Calu3 (cell line): ENCODE measurements at regions not wholly inside any gene's neighbourhood (a gene's known extent, or its start where the extent isn't known, plus 50 kb on each side); places are given as distances from the start of the nearest gene placed in this dataset.
A peak's percentile ranks its signal among the peaks of the same experiment; 100 is the strongest.

Source experiments
- BruUV-seq: library from RNA; stranded (reverse); fragments of 400-500 nt; replicated peaks from 2 replicates; lab custom pipeline; 2021; lab: Mats Ljungman, UMichigan
- CTCF ChIA-PET: fragments of 300-600 bp; sonication (Branson Sonifier 250); formaldehyde crosslinking; loops from one replicate; lab custom pipeline; 2022; ENCODE audit warnings: antibody characterized with exemption; lab: Charles Lee
- DNase-seq: peaks from one replicate; pipeline ENCODE4 v3.0.0; 2022
- H3K27ac Mint-ChIP-seq: one replicate; pipeline ENCODE4 v1.8.0; 2022; ENCODE audit warnings: mixed read lengths; ENCODE audit not compliant: unreplicated experiment
- H3K27me3 Mint-ChIP-seq: one replicate; pipeline ENCODE4 v1.8.0; 2022; ENCODE audit warnings: mixed read lengths; ENCODE audit not compliant: unreplicated experiment
- H3K36me3 Mint-ChIP-seq: one replicate; pipeline ENCODE4 v1.8.0; 2022; ENCODE audit warnings: mild to moderate bottlenecking, moderate library complexity, mixed read lengths; ENCODE audit not compliant: insufficient read depth, unreplicated experiment
- H3K4me1 Mint-ChIP-seq: one replicate; pipeline ENCODE4 v1.8.0; 2022; ENCODE audit warnings: mild to moderate bottlenecking, low read depth, mixed read lengths; ENCODE audit not compliant: unreplicated experiment
- H3K4me3 Mint-ChIP-seq: one replicate; pipeline ENCODE4 v1.8.0; 2022; ENCODE audit warnings: mild to moderate bottlenecking, low read depth, moderate library complexity, mixed read lengths; ENCODE audit not compliant: unreplicated experiment
- H3K9me3 Mint-ChIP-seq: one replicate; pipeline ENCODE4 v1.8.0; 2022; ENCODE audit warnings: low read depth, mixed read lengths; ENCODE audit not compliant: unreplicated experiment
- intact Hi-C: fragments of 100-400 bp; cut with micrococcal nuclease; formaldehyde crosslinking; loops from one replicate; pipeline ENCODE4 v1.10.0; 2022; ENCODE audit not compliant: unreplicated experiment
- TF ChIP-seq, protein P1 (sequence below): fragments of 200-600 bp; IDR thresholded peaks from one replicate; pipeline ENCODE4 v1.8.0; 2022; ENCODE audit warnings: antibody characterized with exemption; ENCODE audit not compliant: unreplicated experiment

DNA sequence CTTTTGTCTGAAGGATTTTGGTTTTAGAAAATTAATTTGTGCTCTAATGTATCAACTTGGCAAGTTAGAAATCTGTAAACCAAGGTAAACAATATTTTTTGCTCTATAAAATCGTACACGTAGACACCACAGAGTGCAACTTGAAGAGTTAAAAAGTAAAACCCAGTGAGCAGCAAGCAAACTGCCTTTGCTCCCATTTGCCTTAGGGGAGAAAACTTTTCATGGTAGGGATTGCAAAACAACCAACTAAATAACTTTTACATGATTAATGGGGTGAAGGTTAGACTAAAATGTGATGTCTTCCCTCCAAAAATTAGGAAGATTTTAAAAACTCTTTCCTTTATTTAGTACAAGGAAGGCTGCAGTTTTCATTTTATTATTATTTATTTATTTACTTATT lies 224.2 kb upstream of the LYZL1 start:
- DNase-seq = no peak
- Mint-ChIP-seq H3K27ac (no peak overlapping the region), H3K9me3 (no peaks in the 10 kb centered on the region), H3K36me3 (no peaks in the 10 kb centered on the region), H3K4me1 (peaks cover 16% of the 10 kb centered on the region), H3K4me3 (no peak overlapping the region), H3K27me3 (no peaks in the 10 kb centered on the region)
- BruUV-seq = no TSS peak
- TF ChIP-seq, protein P1, sequence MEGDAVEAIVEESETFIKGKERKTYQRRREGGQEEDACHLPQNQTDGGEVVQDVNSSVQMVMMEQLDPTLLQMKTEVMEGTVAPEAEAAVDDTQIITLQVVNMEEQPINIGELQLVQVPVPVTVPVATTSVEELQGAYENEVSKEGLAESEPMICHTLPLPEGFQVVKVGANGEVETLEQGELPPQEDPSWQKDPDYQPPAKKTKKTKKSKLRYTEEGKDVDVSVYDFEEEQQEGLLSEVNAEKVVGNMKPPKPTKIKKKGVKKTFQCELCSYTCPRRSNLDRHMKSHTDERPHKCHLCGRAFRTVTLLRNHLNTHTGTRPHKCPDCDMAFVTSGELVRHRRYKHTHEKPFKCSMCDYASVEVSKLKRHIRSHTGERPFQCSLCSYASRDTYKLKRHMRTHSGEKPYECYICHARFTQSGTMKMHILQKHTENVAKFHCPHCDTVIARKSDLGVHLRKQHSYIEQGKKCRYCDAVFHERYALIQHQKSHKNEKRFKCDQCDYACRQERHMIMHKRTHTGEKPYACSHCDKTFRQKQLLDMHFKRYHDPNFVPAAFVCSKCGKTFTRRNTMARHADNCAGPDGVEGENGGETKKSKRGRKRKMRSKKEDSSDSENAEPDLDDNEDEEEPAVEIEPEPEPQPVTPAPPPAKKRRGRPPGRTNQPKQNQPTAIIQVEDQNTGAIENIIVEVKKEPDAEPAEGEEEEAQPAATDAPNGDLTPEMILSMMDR = no peak
- intact Hi-C loops = no loop called here
- CTCF ChIA-PET = no interaction called here

DNA sequence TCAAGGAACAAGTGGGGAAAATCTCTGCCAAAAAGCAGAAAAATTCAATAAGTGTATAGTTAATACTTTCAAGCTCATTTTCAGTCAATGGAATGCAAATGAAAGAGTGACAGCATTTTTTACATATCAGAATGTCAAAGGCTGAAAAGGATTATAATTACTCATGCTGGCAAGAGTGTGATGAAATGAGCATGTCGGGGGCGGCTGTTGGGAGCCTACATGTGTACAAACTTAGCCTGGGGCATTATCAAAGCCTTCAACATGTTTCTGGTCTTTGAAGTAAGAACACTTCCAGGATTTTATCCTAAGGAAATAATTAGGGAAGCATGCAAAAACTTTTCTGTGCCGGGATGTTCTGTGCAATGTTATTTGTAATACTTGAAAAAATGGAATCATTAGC lies 221.7 kb upstream of the LYZL1 start:
- H3K36me3 Mint-ChIP-seq = no peaks in the 10 kb centered on the region
- H3K27me3 Mint-ChIP-seq = no peaks in the 10 kb centered on the region
- CTCF ChIA-PET = no interaction called here
- peak; percentile 2 for DNase-seq
- no peak overlapping the region for H3K4me3 Mint-ChIP-seq
- no TSS peak for BruUV-seq
- intact Hi-C loops = no loop called here
- no peak overlapping the region for H3K27ac Mint-ChIP-seq
- TF ChIP-seq, protein P1 = no peak
- H3K9me3 Mint-ChIP-seq = no peaks in the 10 kb centered on the region
- peaks cover 18% of the 10 kb centered on the region for H3K4me1 Mint-ChIP-seq

DNA sequence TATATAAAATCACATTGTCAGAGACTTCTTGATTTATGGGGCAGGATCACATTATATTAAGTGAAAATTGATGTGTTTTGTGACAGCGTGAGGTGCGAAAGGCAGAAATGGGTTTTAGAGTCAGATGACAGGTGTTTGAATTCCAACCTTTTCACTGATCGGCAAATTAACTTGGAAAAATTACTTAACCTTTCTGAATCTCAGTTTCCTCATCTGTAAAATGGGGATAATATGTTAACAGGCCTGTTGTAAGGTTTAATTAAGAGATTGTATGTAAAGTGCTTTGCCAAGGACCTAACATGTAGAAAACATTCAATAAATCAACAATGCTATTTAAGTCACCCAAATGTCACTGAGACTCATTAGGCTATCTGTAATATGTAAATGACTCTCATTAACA lies 221.2 kb upstream of the LYZL1 start:
- no peak for DNase-seq

DNA sequence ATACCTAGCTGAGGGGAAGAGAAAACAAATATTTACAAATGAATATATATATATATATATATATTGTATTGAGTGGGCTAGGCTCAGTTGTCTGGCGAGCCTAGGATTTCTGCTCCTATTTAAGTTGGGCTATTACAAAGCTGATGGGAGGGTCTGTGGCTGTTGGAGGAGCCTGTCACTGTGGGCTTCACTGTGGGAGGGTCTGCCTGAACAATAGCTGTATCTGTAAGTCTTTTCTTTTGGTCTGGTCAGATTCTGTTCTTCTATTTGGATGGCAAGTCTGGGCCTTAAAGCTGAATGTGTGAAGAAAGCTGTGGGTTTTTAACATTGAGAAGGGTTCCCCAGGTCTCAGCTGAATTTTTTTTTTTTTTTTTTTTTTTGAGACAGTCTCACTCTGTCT lies 220.6 kb upstream of the LYZL1 start:
- TF ChIP-seq, protein P1 = no peak
- CTCF ChIA-PET = no interaction called here
- intact Hi-C loops = no loop called here
- no peak overlapping the region for H3K27ac Mint-ChIP-seq
- H3K36me3 Mint-ChIP-seq = no peaks in the 10 kb centered on the region
- no peaks in the 10 kb centered on the region for H3K9me3 Mint-ChIP-seq
- H3K4me3 Mint-ChIP-seq = no peak overlapping the region
- no peak for DNase-seq
- no TSS peak for BruUV-seq
- peaks cover 18% of the 10 kb centered on the region for H3K4me1 Mint-ChIP-seq
- H3K27me3 Mint-ChIP-seq = no peaks in the 10 kb centered on the region

More for the DNA sequence above, 221.2 kb upstream of the LYZL1 start:
- BruUV-seq = no TSS peak
- peaks cover 18% of the 10 kb centered on the region for H3K4me1 Mint-ChIP-seq
- no peaks in the 10 kb centered on the region for H3K9me3 Mint-ChIP-seq
- H3K27me3 Mint-ChIP-seq = no peaks in the 10 kb centered on the region
- no peak overlapping the region for H3K27ac Mint-ChIP-seq
- H3K4me3 Mint-ChIP-seq = no peak overlapping the region
- CTCF ChIA-PET = no interaction called here
- TF ChIP-seq, protein P1 = no peak
- intact Hi-C loops = no loop called here
- H3K36me3 Mint-ChIP-seq = no peaks in the 10 kb centered on the region
